IMR-90 (cell line): ENCODE measurements at regions not wholly inside any gene's neighbourhood (a gene's known extent, or its start where the extent isn't known, plus 50 kb on each side); places are given as distances from the start of the nearest gene placed in this dataset.

ENCODE experiments used
- ATAC-seq: fragments of 200-7000 bp; cut with Tn5 transposase; 2 replicates; pipeline ENCODE4 v1.9.1; 2020; ENCODE audit warnings: low read depth, mild to moderate bottlenecking, moderate library complexity
- BruUV-seq: library from RNA; stranded (reverse); fragments of 400-500 nt; replicated peaks from 2 replicates; lab custom pipeline; 2021; lab: Mats Ljungman, UMichigan
- CTCF ChIA-PET: fragments of 300-600 bp; formaldehyde crosslinking; extraction: SDS; loops from one replicate; lab custom pipeline; 2021; ENCODE audit warnings: antibody characterized with exemption; lab: Yijun Ruan, JAX
- POLR2A ChIA-PET: fragments of 300-600 bp; sonication (Branson Sonifier 250); formaldehyde crosslinking; loops from one replicate; lab custom pipeline; 2022; ENCODE audit warnings: antibody characterized with exemption; ENCODE audit not compliant: unreplicated experiment; lab: Charles Lee
- DNase-seq: peaks from one replicate; pipeline ENCODE4 v3.0.0; 2013
- H2AFZ ChIP-seq: replicated peaks from 2 replicates; pipeline ENCODE3; 2013; ENCODE audit warnings: low read length, mild to moderate bottlenecking; ENCODE audit not compliant: poor library complexity
- H2AK5ac ChIP-seq: 2 replicates; pipeline ENCODE4 v1.6.1; 2013; ENCODE audit warnings: low read depth, low read length, inconsistent platforms
- H2AK9ac ChIP-seq: replicated peaks from 2 replicates; pipeline ENCODE3; 2013; ENCODE audit warnings: mild to moderate bottlenecking, low read depth, low read length, moderate library complexity; ENCODE audit not compliant: poor library complexity
- H2BK120ac ChIP-seq: 2 replicates; pipeline ENCODE4 v1.6.1; 2013; ENCODE audit warnings: low read depth, low read length, inconsistent platforms
- H2BK15ac ChIP-seq: 3 replicates; pipeline ENCODE4 v1.6.1; 2013; ENCODE audit warnings: low read depth, low read length, inconsistent platforms
- H2BK20ac ChIP-seq: 2 replicates; pipeline ENCODE4 v1.6.1; 2013; ENCODE audit warnings: low read depth, mild to moderate bottlenecking, inconsistent platforms, low read length, moderate library complexity
- H2BK5ac ChIP-seq: 2 replicates; pipeline ENCODE4 v1.6.1; 2013; ENCODE audit warnings: mild to moderate bottlenecking, low read depth, low read length, inconsistent platforms; ENCODE audit not compliant: poor library complexity, severe bottlenecking
- H3K14ac ChIP-seq: replicated peaks from 2 replicates; pipeline ENCODE4 v1.6.1; 2013; ENCODE audit warnings: low read depth, low read length, inconsistent platforms
- H3K18ac ChIP-seq: 2 replicates; pipeline ENCODE4 v1.6.1; 2013; ENCODE audit warnings: low read depth, low read length, control low read depth
- H3K23ac ChIP-seq: 2 replicates; pipeline ENCODE4 v1.6.1; 2013; ENCODE audit warnings: low read depth, low read length, inconsistent platforms
- H3K27ac ChIP-seq: 2 replicates; pipeline ENCODE4 v1.5.1; 2013; ENCODE audit warnings: mild to moderate bottlenecking, control low read depth, low read length; ENCODE audit not compliant: insufficient read depth
- H3K27me3 ChIP-seq: 2 replicates; pipeline ENCODE4 v1.6.1; 2013; ENCODE audit warnings: low read length; ENCODE audit not compliant: control insufficient read depth, insufficient read depth
- H3K36me3 ChIP-seq: 2 replicates; pipeline ENCODE4 v1.6.1; 2013; ENCODE audit warnings: low read length, mixed read lengths; ENCODE audit not compliant: control insufficient read depth, insufficient read depth
- H3K4ac ChIP-seq: 2 replicates; pipeline ENCODE4 v1.6.1; 2013; ENCODE audit warnings: low read depth, low read length, inconsistent platforms
- H3K4me1 ChIP-seq: 2 replicates; pipeline ENCODE4 v1.6.1; 2013; ENCODE audit warnings: low read length, mixed read lengths; ENCODE audit not compliant: control insufficient read depth, insufficient read depth
- H3K4me2 ChIP-seq: 2 replicates; pipeline ENCODE4 v1.6.1; 2013; ENCODE audit warnings: low read depth, mild to moderate bottlenecking, control low read depth, low read length, moderate library complexity
- H3K4me3 ChIP-seq: 2 replicates; pipeline ENCODE4 v1.5.1; 2013; ENCODE audit warnings: low read depth, mild to moderate bottlenecking, control low read depth, low read length, moderate library complexity; ENCODE audit not compliant: insufficient read depth
- H3K56ac ChIP-seq: 2 replicates; pipeline ENCODE4 v1.6.1; 2013; ENCODE audit warnings: low read length, inconsistent platforms; ENCODE audit not compliant: insufficient read depth; ENCODE audit errors: extremely low read depth
- H3K79me1 ChIP-seq, 2 experiments: 2 replicates each; pipeline ENCODE4 v1.6.1; 2013; ENCODE audit warnings: low read length in 2 of 2, inconsistent platforms in 1 of 2, low read depth in 1 of 2
- H3K9ac ChIP-seq: 2 replicates; pipeline ENCODE4 v1.6.1; 2013; ENCODE audit warnings: low read depth, low read length, control low read depth
- H3K9me1 ChIP-seq: 2 replicates; pipeline ENCODE4 v1.6.1; 2013; ENCODE audit warnings: low read length, inconsistent platforms; ENCODE audit not compliant: insufficient read depth
- H3K9me3 ChIP-seq: 2 replicates; pipeline ENCODE4 v1.6.1; 2013; ENCODE audit warnings: low read length; ENCODE audit not compliant: control insufficient read depth, insufficient read depth
- H4K20me1 ChIP-seq: 2 replicates; pipeline ENCODE4 v1.6.1; 2013; ENCODE audit warnings: low read length, inconsistent platforms; ENCODE audit not compliant: insufficient read depth
- H4K5ac ChIP-seq: 2 replicates; pipeline ENCODE4 v1.6.1; 2013; ENCODE audit warnings: mild to moderate bottlenecking, low read depth, low read length, control low read depth
- H4K8ac ChIP-seq, 2 experiments: 2 replicates each; pipeline ENCODE4 v1.6.1; 2013; ENCODE audit warnings: low read depth in 2 of 2, low read length in 2 of 2, control low read depth in 1 of 2, inconsistent platforms in 1 of 2
- H4K91ac ChIP-seq: 2 replicates; pipeline ENCODE4 v1.6.1; 2013; ENCODE audit warnings: low read depth, low read length, inconsistent platforms; ENCODE audit not compliant: insufficient read depth
- CEBPB ChIP-seq: IDR thresholded peaks from 2 replicates; pipeline ENCODE4 v1.6.1; 2012; ENCODE audit warnings: low read depth, low read length, improper control_type of control experiment
- ELK1 ChIP-seq: fragments of 150-350 bp; IDR thresholded peaks from 2 replicates; pipeline ENCODE4 v1.6.1; 2016; ENCODE audit warnings: low read depth, mild to moderate bottlenecking, low read length, moderate library complexity, borderline replicate concordance
- MAFK ChIP-seq: IDR thresholded peaks from 2 replicates; pipeline ENCODE4 v1.6.1; 2012; ENCODE audit warnings: low read depth, low read length, improper control_type of control experiment
- MAZ ChIP-seq: IDR thresholded peaks from 2 replicates; pipeline ENCODE4 v1.6.1; 2012; ENCODE audit warnings: low read depth, mild to moderate bottlenecking, low read length, improper control_type of control experiment, moderate library complexity, borderline replicate concordance
- MXI1 ChIP-seq: IDR thresholded peaks from 2 replicates; pipeline ENCODE4 v1.6.1; 2012; ENCODE audit warnings: low read depth, mild to moderate bottlenecking, low read length, moderate library complexity, borderline replicate concordance
- NFE2L2 ChIP-seq: fragments of 150-350 bp; IDR thresholded peaks from 2 replicates; pipeline ENCODE4 v1.6.1; 2016; ENCODE audit warnings: low read depth, mild to moderate bottlenecking, low read length
- POLR2A ChIP-seq: IDR thresholded peaks from 2 replicates; pipeline ENCODE4 v1.6.1; 2012; ENCODE audit warnings: mild to moderate bottlenecking, low read depth, low read length
- RFX5 ChIP-seq: IDR thresholded peaks from 2 replicates; pipeline ENCODE4 v1.8.0; 2012; ENCODE audit warnings: low read depth, mild to moderate bottlenecking, low read length, moderate library complexity
- SMC3 ChIP-seq: fragments of 150-350 bp; IDR thresholded peaks from 2 replicates; pipeline ENCODE4 v1.6.1; 2016; ENCODE audit warnings: low read depth, mild to moderate bottlenecking, antibody characterized with exemption, low read length, moderate library complexity
- USF2 ChIP-seq: fragments of 150-350 bp; IDR thresholded peaks from 2 replicates; pipeline ENCODE4 v1.6.1; 2017; ENCODE audit warnings: mild to moderate bottlenecking, antibody characterized with exemption, low read length, low read depth
- WGBS, 2 experiments: methylation state at CpG; one replicate each; pipeline versions ENCODE4 v1.1.5 to v1.1.7; 2013; ENCODE audit warnings: missing lambda C conversion rate in 2 of 2; ENCODE audit not compliant: insufficient read length in 1 of 2; ENCODE audit errors: extremely low coverage in 2 of 2; 5-methylcytosine and 5-hydroxymethylcytosine counted together
- dilution Hi-C: fragments of 300-500 bp; cut with HindIII; formaldehyde crosslinking; loops from one replicate; pipeline ENCODE4 v1.14.3; 2018; ENCODE audit warnings: low sequenced_read_pairs; ENCODE audit not compliant: unreplicated experiment
- in situ Hi-C: fragments of 300-500 bp; cut with MboI; formaldehyde crosslinking; loops from 3 replicates; pipeline ENCODE4 v1.14.3; 2019; ENCODE audit warnings: low sequenced_read_pairs, inconsistent platforms, mixed read lengths
- intact Hi-C: fragments of 100-400 bp; cut with micrococcal nuclease; formaldehyde crosslinking; loops from 2 replicates; pipeline ENCODE4 v1.10.0; 2022

- Histone ChIP-seq H2AFZ (peak overlapping the region; percentile 58), H4K91ac (peak overlapping the region; percentile 88), H3K9me1 (peaks cover 8% of the 10 kb centered on the region; the same call in 1 of the 2 replicates), H4K20me1 (no peaks in the 10 kb centered on the region), H3K4me3 (no peak overlapping the region), H3K56ac (peak overlapping the region; percentile 73; the same call in 1 of the 2 replicates), H2AK9ac (peak overlapping the region; percentile 73), H3K27ac (no peak overlapping the region), H2BK15ac (peak overlapping the region; percentile 93; the same call in 2 of the 3 replicates), H4K8ac (peak overlapping the region; percentile 55 to 90; a peak in 3 of 4 replicates), H3K4ac (peak overlapping the region; percentile 98), H3K9me3 (no peaks in the 10 kb centered on the region; the same call in 1 of the 2 replicates), H3K36me3 (no peaks in the 10 kb centered on the region), H2AK5ac (peak overlapping the region; percentile 93; the same call in 1 of the 2 replicates), H3K18ac (peak overlapping the region; percentile 45; the same call in 1 of the 2 replicates), H4K5ac (peak overlapping the region; percentile 9; the same call in 1 of the 2 replicates), H3K4me2 (peak overlapping the region; percentile 11; the same call in 1 of the 2 replicates), H3K27me3 (no peaks in the 10 kb centered on the region), H3K4me1 (peaks cover 10% of the 10 kb centered on the region), H2BK20ac (peak overlapping the region; percentile 99), H2BK120ac (peak overlapping the region; percentile 97), H3K14ac (peak overlapping the region; percentile 89), H3K79me1 (no peaks in the 10 kb centered on the region), H3K23ac (peak overlapping the region; percentile 92; the same call in 1 of the 2 replicates), H3K9ac (no peak overlapping the region), H2BK5ac (peak overlapping the region; percentile 86)
- intact Hi-C loops: no loop called here
- POLR2A ChIA-PET: no interaction called here
- CTCF ChIA-PET: interaction anchor here (0.9 kb wide), 1 partner anchor 11 kb away, joined by 3 read pairs; no protein-coding TSS in a partner anchor
- no CpG with 5 or more reads among the region's 5 CpGs for WGBS, 2 experiments
- ATAC-seq: peak; percentile 69
- in situ Hi-C loops: no loop called here
- dilution Hi-C loops: no loop called here
- no TSS peak for BruUV-seq
- DNase-seq: peak; percentile 88
- no peak for TF ChIP-seq MAZ
- TF ChIP-seq ELK1: no peak
- no peak for TF ChIP-seq USF2
- no peak for TF ChIP-seq CEBPB
- TF ChIP-seq SMC3: no peak
- TF ChIP-seq NFE2L2: no peak
- no peak for TF ChIP-seq MXI1
- no peak for TF ChIP-seq POLR2A
- TF ChIP-seq RFX5: no peak
- no peak for TF ChIP-seq MAFK
Observed at GRCh38 chr2:128422571-128422970, 103.9 kb upstream of the HS6ST1 start.
